Neural progenitor cell (in vitro differentiated cells): ENCODE measurements at regions not wholly inside any gene's neighbourhood (a gene's known extent, or its start where the extent isn't known, plus 50 kb on each side); places are given as distances from the start of the nearest gene placed in this dataset.

Experiments
- CTCF ChIP-seq: fragments of 200-600 bp; sonication (generic); IDR thresholded peaks from 2 replicates; pipeline ENCODE4 v1.5.1; 2017; ENCODE audit warnings: antibody characterized with exemption, mild to moderate bottlenecking
- EZH2phosphoT487 ChIP-seq: fragments of 200-600 bp; sonication (generic); IDR thresholded peaks from 2 replicates; pipeline ENCODE4 v1.6.1; 2017; ENCODE audit warnings: antibody characterized with exemption

DNA sequence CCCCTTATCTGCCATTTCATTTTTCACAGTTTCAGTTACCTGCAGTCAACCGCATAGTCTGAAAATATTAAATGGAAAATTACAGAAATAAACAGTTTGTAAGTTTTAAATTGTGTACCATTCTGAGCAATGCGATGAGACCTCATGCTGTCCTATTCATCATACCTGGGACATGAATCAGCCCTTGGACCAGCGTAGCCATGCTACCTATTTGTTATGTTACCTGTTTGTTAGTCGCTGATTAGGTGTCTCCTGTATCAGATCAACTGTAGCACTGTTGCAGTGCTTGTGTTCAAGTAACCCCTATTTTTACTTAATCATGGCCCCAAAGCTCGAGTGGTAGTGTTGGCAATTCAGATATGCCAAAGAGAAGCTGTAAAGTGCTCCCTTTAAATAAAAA, 492.2 kb upstream of the AADAT start:
- no peak for TF ChIP-seq CTCF
- no peak for TF ChIP-seq EZH2phosphoT487
